HEK293 (cell line): ENCODE measurements at regions not wholly inside any gene's neighbourhood (a gene's known extent, or its start where the extent isn't known, plus 50 kb on each side); places are given as distances from the start of the nearest gene placed in this dataset.

Experiments used
- CTCF ChIA-PET: fragments of 350-600 bp; formaldehyde crosslinking; extraction: SDS; loops from one replicate; lab custom pipeline; 2021; ENCODE audit warnings: antibody characterized with exemption; lab: Yijun Ruan, JAX
- POLR2A ChIA-PET: fragments of 300-600 bp; formaldehyde crosslinking; extraction: SDS; loops from one replicate; lab custom pipeline; 2020; ENCODE audit warnings: antibody characterized with exemption, inconsistent platforms; lab: Yijun Ruan, JAX
- H3K27ac ChIP-seq: fragments of 200-500 bp; sonication (Bioruptor generic); 2 replicates; pipeline ENCODE4 v1.5.1; 2014; ENCODE audit warnings: low read depth, low read length, control low read depth, inconsistent platforms; ENCODE audit errors: extremely low read depth
- H3K36me3 ChIP-seq, 2 experiments: fragments of 200-500 bp in 1 of 2; sonication (Bioruptor generic) in 1 of 2; 1 replicate in 1 of 2; 2 replicates in 1 of 2; pipeline ENCODE4 v1.5.1; 2014 to 2017; ENCODE audit warnings: inconsistent platforms in 2 of 2, low read length in 2 of 2; ENCODE audit not compliant: control insufficient read depth in 2 of 2, insufficient read depth in 1 of 2
- H3K4me1 ChIP-seq: fragments of 200-500 bp; sonication (Bioruptor generic); 2 replicates; pipeline ENCODE4 v1.5.1; 2014; ENCODE audit warnings: mild to moderate bottlenecking, low read length, inconsistent platforms; ENCODE audit not compliant: control insufficient read depth, insufficient read depth
- H3K4me3 ChIP-seq: 2 replicates; pipeline ENCODE4 v1.5.1; 2011; ENCODE audit warnings: low read depth, mild to moderate bottlenecking, control low read depth, low read length, moderate library complexity
- H3K9me3 ChIP-seq: fragments of 200-500 bp; sonication (Bioruptor generic); 2 replicates; pipeline ENCODE4 v1.5.1; 2014; ENCODE audit warnings: low read depth, low read length, inconsistent platforms; ENCODE audit not compliant: control insufficient read depth, insufficient read depth
- GLI2 ChIP-seq: fragments of 450-650 bp; formaldehyde crosslinking; IDR thresholded peaks from 2 replicates; pipeline ENCODE4; 2017; ENCODE audit warnings: missing biosample characterization, missing genetic modification characterization, low read depth, borderline replicate concordance
- KLF9 ChIP-seq: fragments of 450-650 bp; formaldehyde crosslinking; IDR thresholded peaks from 2 replicates; pipeline ENCODE4 v1.5.1; 2016; ENCODE audit warnings: missing biosample characterization, missing genetic modification characterization, low read depth
- MEIS1 ChIP-seq: sonication (generic); formaldehyde crosslinking; IDR thresholded peaks from 2 replicates; pipeline ENCODE4 v1.8.1; 2022; ENCODE audit warnings: missing genetic modification reagents, mild to moderate bottlenecking, borderline replicate concordance
- SCRT1 ChIP-seq: fragments of 450-650 bp; formaldehyde crosslinking; IDR thresholded peaks from 2 replicates; pipeline ENCODE4 v1.5.1; 2016; ENCODE audit warnings: missing biosample characterization, missing genetic modification characterization, borderline replicate concordance
- ZEB2 ChIP-seq: fragments of 450-650 bp; formaldehyde crosslinking; IDR thresholded peaks from 2 replicates; pipeline ENCODE4 v1.5.1; 2016; ENCODE audit warnings: missing biosample characterization, missing genetic modification characterization
- ZFP37 ChIP-seq: fragments of 450-650 bp; formaldehyde crosslinking; IDR thresholded peaks from 2 replicates; pipeline ENCODE4 v1.5.1; 2016; ENCODE audit warnings: missing biosample characterization, missing genetic modification characterization
- ZNF133 ChIP-seq: fragments of 450-650 bp; formaldehyde crosslinking; IDR thresholded peaks from 2 replicates; pipeline ENCODE4 v1.5.1; 2016; ENCODE audit warnings: missing biosample characterization, missing genetic modification characterization
- ZNF146 ChIP-seq: fragments of 450-650 bp; formaldehyde crosslinking; IDR thresholded peaks from 2 replicates; pipeline ENCODE4 v1.5.1; 2016; ENCODE audit warnings: missing biosample characterization, missing genetic modification characterization
- ZNF157 ChIP-seq: fragments of 450-650 bp; formaldehyde crosslinking; IDR thresholded peaks from 2 replicates; pipeline ENCODE4 v1.5.1; 2016; ENCODE audit warnings: missing biosample characterization, missing genetic modification characterization
- ZNF221 ChIP-seq: fragments of 450-650 bp; formaldehyde crosslinking; IDR thresholded peaks from 2 replicates; pipeline ENCODE4 v1.5.1; 2017; ENCODE audit warnings: missing biosample characterization, missing genetic modification characterization, borderline replicate concordance
- ZNF248 ChIP-seq: fragments of 450-650 bp; formaldehyde crosslinking; IDR thresholded peaks from 2 replicates; pipeline ENCODE4 v1.5.1; 2017; ENCODE audit warnings: missing biosample characterization, missing genetic modification characterization
- ZNF274 ChIP-seq, 2 experiments: fragments of 200-500 bp in 1 of 2; fragments of 450-650 bp in 1 of 2; sonication (Bioruptor generic) in 1 of 2; formaldehyde crosslinking in 1 of 2; IDR thresholded peaks; 2 replicates each; pipeline versions ENCODE4 v1.5.1 to v1.6.1; 2014 to 2016; ENCODE audit warnings: borderline replicate concordance in 1 of 2, inconsistent platforms in 1 of 2, low read length in 1 of 2, missing biosample characterization in 1 of 2, missing genetic modification characterization in 1 of 2
- ZNF292 ChIP-seq: fragments of 450-650 bp; formaldehyde crosslinking; IDR thresholded peaks from 2 replicates; pipeline ENCODE4 v1.5.1; 2016; ENCODE audit warnings: low read depth, missing biosample characterization, missing genetic modification characterization, borderline replicate concordance
- ZNF302 ChIP-seq: fragments of 450-650 bp; formaldehyde crosslinking; IDR thresholded peaks from 2 replicates; pipeline ENCODE4 v1.5.1; 2016; ENCODE audit warnings: missing biosample characterization, missing genetic modification characterization, low read depth
- ZNF311 ChIP-seq: fragments of 450-650 bp; formaldehyde crosslinking; IDR thresholded peaks from 2 replicates; pipeline ENCODE4 v1.5.1; 2017; ENCODE audit warnings: missing biosample characterization, missing genetic modification characterization, borderline replicate concordance
- ZNF501 ChIP-seq: fragments of 450-650 bp; formaldehyde crosslinking; IDR thresholded peaks from 2 replicates; pipeline ENCODE4 v1.5.1; 2016; ENCODE audit warnings: missing biosample characterization, missing genetic modification characterization
- ZNF561 ChIP-seq: fragments of 450-650 bp; IDR thresholded peaks from 2 replicates; pipeline ENCODE4 v1.5.1; 2018; ENCODE audit warnings: missing biosample characterization, missing genetic modification characterization, borderline replicate concordance
- ZNF707 ChIP-seq: fragments of 450-650 bp; formaldehyde crosslinking; IDR thresholded peaks from 2 replicates; pipeline ENCODE4 v1.5.1; 2016; ENCODE audit warnings: missing biosample characterization, missing genetic modification characterization
- ZNF792 ChIP-seq: fragments of 450-650 bp; formaldehyde crosslinking; IDR thresholded peaks from 2 replicates; pipeline ENCODE4 v1.5.1; 2016; ENCODE audit warnings: missing biosample characterization, missing genetic modification characterization
- ZNF830 ChIP-seq: fragments of 450-650 bp; IDR thresholded peaks from 2 replicates; pipeline ENCODE4 v1.5.0; 2018; ENCODE audit warnings: missing biosample characterization, missing genetic modification characterization, low read depth, mild to moderate bottlenecking, moderate library complexity
- ZNF837 ChIP-seq: fragments of 450-650 bp; formaldehyde crosslinking; IDR thresholded peaks from 2 replicates; pipeline ENCODE4 v1.5.1; 2016; ENCODE audit warnings: missing biosample characterization, missing genetic modification characterization
- ZNF843 ChIP-seq: fragments of 450-650 bp; formaldehyde crosslinking; IDR thresholded peaks from 2 replicates; pipeline ENCODE4 v1.5.1; 2016; ENCODE audit warnings: missing biosample characterization, missing genetic modification characterization
- ZSCAN30 ChIP-seq: fragments of 450-650 bp; IDR thresholded peaks from 2 replicates; pipeline ENCODE4 v1.5.1; 2018; ENCODE audit warnings: missing biosample characterization, mild to moderate bottlenecking, missing genetic modification characterization, moderate library complexity
- ZSCAN4 ChIP-seq: fragments of 450-650 bp; formaldehyde crosslinking; IDR thresholded peaks from 2 replicates; pipeline ENCODE4 v1.5.1; 2017; ENCODE audit warnings: missing biosample characterization, missing genetic modification characterization
- ZXDB ChIP-seq: fragments of 450-650 bp; formaldehyde crosslinking; IDR thresholded peaks from 2 replicates; pipeline ENCODE4 v1.5.1; 2016; ENCODE audit warnings: missing biosample characterization, missing genetic modification characterization
- TF ChIP-seq, protein P1 (sequence below): fragments of 450-650 bp; formaldehyde crosslinking; IDR thresholded peaks from 2 replicates; pipeline ENCODE4 v1.5.1; 2016; ENCODE audit warnings: missing biosample characterization, missing genetic modification characterization
- TF ChIP-seq, protein P2 (sequence below): fragments of 450-650 bp; formaldehyde crosslinking; IDR thresholded peaks from 2 replicates; pipeline ENCODE4 v1.5.1; 2016; ENCODE audit warnings: missing biosample characterization, missing genetic modification characterization
- TF ChIP-seq, protein P3 (sequence below): fragments of 450-650 bp; formaldehyde crosslinking; IDR thresholded peaks from 2 replicates; pipeline ENCODE4 v1.5.1; 2016; ENCODE audit warnings: missing biosample characterization, missing genetic modification characterization
- TF ChIP-seq, protein P4 (sequence below): fragments of 450-650 bp; IDR thresholded peaks from 2 replicates; pipeline ENCODE4 v1.5.1; 2018; ENCODE audit warnings: missing biosample characterization, missing genetic modification characterization
- TF ChIP-seq, protein P5 (sequence below): fragments of 450-650 bp; formaldehyde crosslinking; IDR thresholded peaks from 2 replicates; pipeline ENCODE4 v1.5.1; 2017; ENCODE audit warnings: missing biosample characterization, missing genetic modification characterization

DNA sequence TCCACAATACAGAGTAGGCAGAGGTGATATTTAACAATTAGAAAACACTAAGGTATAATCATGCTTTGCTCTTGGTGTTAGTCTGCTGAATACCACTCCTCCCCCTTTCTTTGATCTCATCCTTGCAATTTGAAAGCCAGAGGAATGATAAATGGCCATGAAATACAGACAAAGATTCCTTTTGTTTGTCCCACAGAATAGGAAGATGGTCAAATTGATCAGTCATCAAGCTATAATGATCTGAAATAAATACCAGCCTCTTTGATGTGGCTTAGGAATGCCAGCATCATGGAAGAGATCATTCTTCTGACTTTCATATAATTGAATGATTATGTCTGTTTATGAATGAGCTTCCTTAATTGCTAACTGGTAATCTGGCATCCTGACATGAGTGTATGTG lies 1541.7 kb upstream of the CDH8 start:
- Histone ChIP-seq H3K4me3 (no peak overlapping the region), H3K36me3 (no peaks in the 10 kb centered on the region), H3K4me1 (no peaks in the 10 kb centered on the region), H3K27ac (no peak overlapping the region), H3K9me3 (no peaks in the 10 kb centered on the region)
- ChIA-PET CTCF (no interaction called here), POLR2A (no interaction called here)
- TF ChIP-seq, protein P1, sequence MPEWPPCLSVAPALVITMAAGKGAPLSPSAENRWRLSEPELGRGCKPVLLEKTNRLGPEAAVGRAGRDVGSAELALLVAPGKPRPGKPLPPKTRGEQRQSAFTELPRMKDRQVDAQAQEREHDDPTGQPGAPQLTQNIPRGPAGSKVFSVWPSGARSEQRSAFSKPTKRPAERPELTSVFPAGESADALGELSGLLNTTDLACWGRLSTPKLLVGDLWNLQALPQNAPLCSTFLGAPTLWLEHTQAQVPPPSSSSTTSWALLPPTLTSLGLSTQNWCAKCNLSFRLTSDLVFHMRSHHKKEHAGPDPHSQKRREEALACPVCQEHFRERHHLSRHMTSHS (tag by site-specific recombination) = no peak
- no peak for TF ChIP-seq ZNF561 (tag by site-specific recombination)
- no peak for TF ChIP-seq ZNF311
- TF ChIP-seq, protein P2, sequence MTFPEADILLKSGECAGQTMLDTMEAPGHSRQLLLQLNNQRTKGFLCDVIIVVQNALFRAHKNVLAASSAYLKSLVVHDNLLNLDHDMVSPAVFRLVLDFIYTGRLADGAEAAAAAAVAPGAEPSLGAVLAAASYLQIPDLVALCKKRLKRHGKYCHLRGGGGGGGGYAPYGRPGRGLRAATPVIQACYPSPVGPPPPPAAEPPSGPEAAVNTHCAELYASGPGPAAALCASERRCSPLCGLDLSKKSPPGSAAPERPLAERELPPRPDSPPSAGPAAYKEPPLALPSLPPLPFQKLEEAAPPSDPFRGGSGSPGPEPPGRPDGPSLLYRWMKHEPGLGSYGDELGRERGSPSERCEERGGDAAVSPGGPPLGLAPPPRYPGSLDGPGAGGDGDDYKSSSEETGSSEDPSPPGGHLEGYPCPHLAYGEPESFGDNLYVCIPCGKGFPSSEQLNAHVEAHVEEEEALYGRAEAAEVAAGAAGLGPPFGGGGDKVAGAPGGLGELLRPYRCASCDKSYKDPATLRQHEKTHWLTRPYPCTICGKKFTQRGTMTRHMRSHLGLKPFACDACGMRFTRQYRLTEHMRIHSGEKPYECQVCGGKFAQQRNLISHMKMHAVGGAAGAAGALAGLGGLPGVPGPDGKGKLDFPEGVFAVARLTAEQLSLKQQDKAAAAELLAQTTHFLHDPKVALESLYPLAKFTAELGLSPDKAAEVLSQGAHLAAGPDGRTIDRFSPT (tag by site-specific recombination) = no peak
- no peak for TF ChIP-seq ZNF292
- no peak for TF ChIP-seq GLI2
- TF ChIP-seq, protein P3, sequence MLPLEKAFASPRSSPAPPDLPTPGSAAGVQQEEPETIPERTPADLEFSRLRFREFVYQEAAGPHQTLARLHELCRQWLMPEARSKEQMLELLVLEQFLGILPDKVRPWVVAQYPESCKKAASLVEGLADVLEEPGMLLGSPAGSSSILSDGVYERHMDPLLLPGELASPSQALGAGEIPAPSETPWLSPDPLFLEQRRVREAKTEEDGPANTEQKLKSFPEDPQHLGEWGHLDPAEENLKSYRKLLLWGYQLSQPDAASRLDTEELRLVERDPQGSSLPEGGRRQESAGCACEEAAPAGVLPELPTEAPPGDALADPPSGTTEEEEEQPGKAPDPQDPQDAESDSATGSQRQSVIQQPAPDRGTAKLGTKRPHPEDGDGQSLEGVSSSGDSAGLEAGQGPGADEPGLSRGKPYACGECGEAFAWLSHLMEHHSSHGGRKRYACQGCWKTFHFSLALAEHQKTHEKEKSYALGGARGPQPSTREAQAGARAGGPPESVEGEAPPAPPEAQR (tag by site-specific recombination) = no peak
- no peak for TF ChIP-seq ZNF830 (tag by site-specific recombination)
- no peak for TF ChIP-seq ZNF133
- no peak for TF ChIP-seq MEIS1 (CRISPR knock-in tag)
- TF ChIP-seq SCRT1 (tag by site-specific recombination) = no peak
- no peak for TF ChIP-seq ZNF146 (tag by site-specific recombination)
- TF ChIP-seq, protein P4, sequence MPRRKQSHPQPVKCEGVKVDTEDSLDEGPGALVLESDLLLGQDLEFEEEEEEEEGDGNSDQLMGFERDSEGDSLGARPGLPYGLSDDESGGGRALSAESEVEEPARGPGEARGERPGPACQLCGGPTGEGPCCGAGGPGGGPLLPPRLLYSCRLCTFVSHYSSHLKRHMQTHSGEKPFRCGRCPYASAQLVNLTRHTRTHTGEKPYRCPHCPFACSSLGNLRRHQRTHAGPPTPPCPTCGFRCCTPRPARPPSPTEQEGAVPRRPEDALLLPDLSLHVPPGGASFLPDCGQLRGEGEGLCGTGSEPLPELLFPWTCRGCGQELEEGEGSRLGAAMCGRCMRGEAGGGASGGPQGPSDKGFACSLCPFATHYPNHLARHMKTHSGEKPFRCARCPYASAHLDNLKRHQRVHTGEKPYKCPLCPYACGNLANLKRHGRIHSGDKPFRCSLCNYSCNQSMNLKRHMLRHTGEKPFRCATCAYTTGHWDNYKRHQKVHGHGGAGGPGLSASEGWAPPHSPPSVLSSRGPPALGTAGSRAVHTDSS (tag by site-specific recombination) = no peak
- TF ChIP-seq, protein P5, sequence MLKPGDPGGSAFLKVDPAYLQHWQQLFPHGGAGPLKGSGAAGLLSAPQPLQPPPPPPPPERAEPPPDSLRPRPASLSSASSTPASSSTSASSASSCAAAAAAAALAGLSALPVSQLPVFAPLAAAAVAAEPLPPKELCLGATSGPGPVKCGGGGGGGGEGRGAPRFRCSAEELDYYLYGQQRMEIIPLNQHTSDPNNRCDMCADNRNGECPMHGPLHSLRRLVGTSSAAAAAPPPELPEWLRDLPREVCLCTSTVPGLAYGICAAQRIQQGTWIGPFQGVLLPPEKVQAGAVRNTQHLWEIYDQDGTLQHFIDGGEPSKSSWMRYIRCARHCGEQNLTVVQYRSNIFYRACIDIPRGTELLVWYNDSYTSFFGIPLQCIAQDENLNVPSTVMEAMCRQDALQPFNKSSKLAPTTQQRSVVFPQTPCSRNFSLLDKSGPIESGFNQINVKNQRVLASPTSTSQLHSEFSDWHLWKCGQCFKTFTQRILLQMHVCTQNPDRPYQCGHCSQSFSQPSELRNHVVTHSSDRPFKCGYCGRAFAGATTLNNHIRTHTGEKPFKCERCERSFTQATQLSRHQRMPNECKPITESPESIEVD (tag by site-specific recombination) = no peak
- no peak for TF ChIP-seq ZFP37 (tag by site-specific recombination)
- no peak for TF ChIP-seq ZNF302 (tag by site-specific recombination)
- TF ChIP-seq ZNF837 = no peak
- TF ChIP-seq ZSCAN30 (tag by site-specific recombination) = no peak
- no peak for TF ChIP-seq ZNF248
- no peak for TF ChIP-seq ZNF792

- no peaks in the 10 kb centered on the region for H3K36me3 ChIP-seq
- CTCF ChIA-PET = no interaction called here
- H3K4me3 ChIP-seq = no peak overlapping the region
- POLR2A ChIA-PET = no interaction called here
- H3K4me1 ChIP-seq = no peaks in the 10 kb centered on the region
- H3K27ac ChIP-seq = no peak overlapping the region
- no peaks in the 10 kb centered on the region for H3K9me3 ChIP-seq
- no peak for TF ChIP-seq ZNF221 (tag by site-specific recombination)
- no peak for TF ChIP-seq ZNF843 (tag by site-specific recombination)
- no peak for TF ChIP-seq ZNF274 (IDR thresholded peaks at IDR 0.05; ENCODE audit: low read length)
- no peak for TF ChIP-seq ZNF274 (tag by site-specific recombination; IDR thresholded peaks at IDR 0.05; ENCODE audit: borderline replicate concordance)
- TF ChIP-seq KLF9 (tag by site-specific recombination) = no peak
- no peak for TF ChIP-seq ZNF157 (tag by site-specific recombination)
- no peak for TF ChIP-seq ZXDB
- TF ChIP-seq ZEB2 = no peak
- TF ChIP-seq ZSCAN4 (tag by site-specific recombination) = no peak
- TF ChIP-seq ZNF501 (tag by site-specific recombination) = no peak
- no peak for TF ChIP-seq ZNF707 (tag by site-specific recombination)
Measured at GRCh38 chr16:63575041-63575440, 1538.8 kb upstream of the CDH8 start.
